Neural progenitor cell (in vitro differentiated cells): ENCODE measurements at regions not wholly inside any gene's neighbourhood (a gene's known extent, or its start where the extent isn't known, plus 50 kb on each side); places are given as distances from the start of the nearest gene placed in this dataset.

Source experiments
- DNase-seq: peaks from one replicate; pipeline ENCODE4 v3.0.0-alpha.2; 2016; ENCODE audit warnings: low spot score
- H2AFZ ChIP-seq: fragments of 200-600 bp; sonication (generic); replicated peaks from 2 replicates; pipeline ENCODE4 v1.6.1; 2016; ENCODE audit warnings: antibody characterized with exemption
- H3F3A ChIP-seq: fragments of 200-600 bp; sonication (generic); 2 replicates; pipeline ENCODE4 v1.6.1; 2016; ENCODE audit warnings: antibody characterized with exemption, low read depth
- H3K27ac ChIP-seq: fragments of 200-600 bp; sonication (generic); 2 replicates; pipeline ENCODE4 v1.5.1; 2016; ENCODE audit warnings: mild to moderate bottlenecking
- H3K27me3 ChIP-seq: fragments of 200-600 bp; sonication (generic); 2 replicates; pipeline ENCODE4 v1.6.1; 2016; ENCODE audit warnings: mild to moderate bottlenecking, moderate library complexity
- H3K36me3 ChIP-seq: fragments of 200-600 bp; sonication (generic); 2 replicates; pipeline ENCODE4 v1.5.1; 2016
- H3K4me1 ChIP-seq: fragments of 200-600 bp; sonication (generic); 2 replicates; pipeline ENCODE4 v1.6.1; 2016; ENCODE audit warnings: mixed run types
- H3K4me2 ChIP-seq: fragments of 200-600 bp; sonication (generic); 2 replicates; pipeline ENCODE4 v1.6.1; 2016
- H3K4me3 ChIP-seq: fragments of 200-600 bp; sonication (generic); 2 replicates; pipeline ENCODE4 v1.5.1; 2016
- H3K79me2 ChIP-seq: fragments of 200-600 bp; sonication (generic); 2 replicates; pipeline ENCODE4 v1.6.1; 2016; ENCODE audit warnings: low read depth
- H3K9ac ChIP-seq: fragments of 200-600 bp; sonication (generic); 2 replicates; pipeline ENCODE4 v1.6.1; 2016
- H3K9me3 ChIP-seq: fragments of 200-600 bp; sonication (generic); 2 replicates; pipeline ENCODE4 v1.5.1; 2016; ENCODE audit warnings: low read depth
- H4K20me1 ChIP-seq: fragments of 200-600 bp; sonication (generic); 2 replicates; pipeline ENCODE4 v1.6.1; 2016; ENCODE audit warnings: low read depth
- H3K27ac Mint-ChIP-seq: 3 replicates; pipeline ENCODE4 v1.8.0; 2021; ENCODE audit warnings: mixed read lengths
- H3K27me3 Mint-ChIP-seq: 2 replicates; pipeline ENCODE4 v1.8.0; 2022; ENCODE audit warnings: low read depth, mild to moderate bottlenecking, inconsistent platforms, moderate library complexity, mixed read lengths; ENCODE audit not compliant: insufficient read depth
- H3K36me3 Mint-ChIP-seq: 3 replicates; pipeline ENCODE4 v1.8.0; 2021; ENCODE audit warnings: mixed read lengths
- H3K4me1 Mint-ChIP-seq: 3 replicates; pipeline ENCODE4 v1.8.0; 2021; ENCODE audit warnings: mixed read lengths
- H3K4me3 Mint-ChIP-seq: 3 replicates; pipeline ENCODE4 v1.8.0; 2021; ENCODE audit warnings: mild to moderate bottlenecking, moderate library complexity, mixed read lengths
- H3K9me3 Mint-ChIP-seq: 3 replicates; pipeline ENCODE4 v1.8.0; 2020; ENCODE audit warnings: mixed read lengths
- EZH2 ChIP-seq: fragments of 200-600 bp; sonication (generic); IDR thresholded peaks from 2 replicates; pipeline ENCODE4 v1.6.1; 2017; ENCODE audit warnings: antibody characterized with exemption, mild to moderate bottlenecking, moderate library complexity
- EZH2phosphoT487 ChIP-seq: fragments of 200-600 bp; sonication (generic); IDR thresholded peaks from 2 replicates; pipeline ENCODE4 v1.6.1; 2017; ENCODE audit warnings: antibody characterized with exemption
- TF ChIP-seq, protein P1 (sequence below): fragments of 200-600 bp; sonication (generic); IDR thresholded peaks from 2 replicates; pipeline ENCODE4 v1.5.1; 2017; ENCODE audit warnings: antibody characterized with exemption, mild to moderate bottlenecking

- Histone ChIP-seq H3K36me3 (no peaks in the 10 kb centered on the region), H2AFZ (peak overlapping the region; percentile 47), H3K4me1 (peaks cover 15% of the 10 kb centered on the region), H3K9ac (no peak overlapping the region), H3F3A (no peaks in the 10 kb centered on the region), H3K79me2 (no peaks in the 10 kb centered on the region), H3K27me3 (no peaks in the 10 kb centered on the region), H3K4me2 (peak overlapping the region; percentile 45), H3K9me3 (no peaks in the 10 kb centered on the region), H3K27ac (no peak overlapping the region), H4K20me1 (no peaks in the 10 kb centered on the region), H3K4me3 (no peak overlapping the region)
- TF ChIP-seq, protein P1, sequence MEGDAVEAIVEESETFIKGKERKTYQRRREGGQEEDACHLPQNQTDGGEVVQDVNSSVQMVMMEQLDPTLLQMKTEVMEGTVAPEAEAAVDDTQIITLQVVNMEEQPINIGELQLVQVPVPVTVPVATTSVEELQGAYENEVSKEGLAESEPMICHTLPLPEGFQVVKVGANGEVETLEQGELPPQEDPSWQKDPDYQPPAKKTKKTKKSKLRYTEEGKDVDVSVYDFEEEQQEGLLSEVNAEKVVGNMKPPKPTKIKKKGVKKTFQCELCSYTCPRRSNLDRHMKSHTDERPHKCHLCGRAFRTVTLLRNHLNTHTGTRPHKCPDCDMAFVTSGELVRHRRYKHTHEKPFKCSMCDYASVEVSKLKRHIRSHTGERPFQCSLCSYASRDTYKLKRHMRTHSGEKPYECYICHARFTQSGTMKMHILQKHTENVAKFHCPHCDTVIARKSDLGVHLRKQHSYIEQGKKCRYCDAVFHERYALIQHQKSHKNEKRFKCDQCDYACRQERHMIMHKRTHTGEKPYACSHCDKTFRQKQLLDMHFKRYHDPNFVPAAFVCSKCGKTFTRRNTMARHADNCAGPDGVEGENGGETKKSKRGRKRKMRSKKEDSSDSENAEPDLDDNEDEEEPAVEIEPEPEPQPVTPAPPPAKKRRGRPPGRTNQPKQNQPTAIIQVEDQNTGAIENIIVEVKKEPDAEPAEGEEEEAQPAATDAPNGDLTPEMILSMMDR: no peak
- no peak for TF ChIP-seq EZH2
- TF ChIP-seq EZH2phosphoT487: no peak
- DNase-seq: no peak
- Mint-ChIP-seq H3K4me1 (peaks cover 18% of the 10 kb centered on the region), H3K9me3 (no peaks in the 10 kb centered on the region), H3K36me3 (no peaks in the 10 kb centered on the region), H3K27ac (no peak overlapping the region), H3K4me3 (no peak overlapping the region), H3K27me3 (no peaks in the 10 kb centered on the region)
Observed at GRCh38 chr3:27589795-27590194, 105.6 kb upstream of the SLC4A7 start.

DNA sequence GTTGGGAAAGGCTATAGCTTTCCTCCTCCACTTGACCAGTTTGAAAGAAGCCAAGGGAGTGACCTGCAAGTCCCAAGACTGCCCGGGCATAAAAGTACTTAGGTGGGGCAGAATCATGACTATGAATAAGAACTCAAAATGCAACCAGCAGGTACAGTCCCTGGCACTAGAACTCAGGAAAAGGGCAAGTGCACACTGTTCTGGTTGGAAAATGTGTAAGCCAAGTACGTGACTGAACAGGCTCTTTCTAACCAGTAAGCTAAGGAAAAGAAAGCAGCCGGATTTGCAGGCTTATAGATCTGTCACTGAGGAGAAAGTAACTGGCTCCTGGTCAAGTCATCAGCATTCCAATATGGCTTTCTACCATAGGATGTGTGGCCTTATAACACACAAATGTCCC, 101.2 kb upstream of the SLC4A7 start:
- no peaks in the 10 kb centered on the region for H3K36me3 Mint-ChIP-seq
- no peak for DNase-seq
- Histone ChIP-seq H3K27ac (no peak overlapping the region), H3K79me2 (no peaks in the 10 kb centered on the region), H3K36me3 (no peaks in the 10 kb centered on the region), H3K9ac (no peak overlapping the region), H3K4me1 (peaks cover 11% of the 10 kb centered on the region), H2AFZ (no peak overlapping the region), H4K20me1 (no peaks in the 10 kb centered on the region), H3K27me3 (no peaks in the 10 kb centered on the region), H3K9me3 (no peaks in the 10 kb centered on the region), H3F3A (no peaks in the 10 kb centered on the region), H3K4me2 (no peak overlapping the region), H3K4me3 (no peak overlapping the region)
- H3K4me3 Mint-ChIP-seq: no peak overlapping the region
- TF ChIP-seq EZH2phosphoT487 (no peak), EZH2 (no peak)
- TF ChIP-seq, protein P1: no peak
- no peaks in the 10 kb centered on the region for H3K27me3 Mint-ChIP-seq
- H3K27ac Mint-ChIP-seq: no peak overlapping the region
- peaks cover 7% of the 10 kb centered on the region for H3K4me1 Mint-ChIP-seq
- H3K9me3 Mint-ChIP-seq: peaks cover 3% of the 10 kb centered on the region

- H3K79me2 ChIP-seq: no peaks in the 10 kb centered on the region
- H3K27ac ChIP-seq: no peak overlapping the region
- no peaks in the 10 kb centered on the region for H3K27me3 ChIP-seq
- H3K9me3 ChIP-seq: no peaks in the 10 kb centered on the region
- Mint-ChIP-seq H3K36me3 (no peaks in the 10 kb centered on the region), H3K9me3 (peaks cover 3% of the 10 kb centered on the region), H3K4me3 (no peak overlapping the region), H3K27me3 (no peaks in the 10 kb centered on the region), H3K27ac (no peak overlapping the region), H3K4me1 (peaks cover 2% of the 10 kb centered on the region)
- no peak overlapping the region for H3K9ac ChIP-seq
- H3K4me2 ChIP-seq: no peak overlapping the region
- no peak for DNase-seq
- no peaks in the 10 kb centered on the region for H3F3A ChIP-seq
- no peak overlapping the region for H3K4me3 ChIP-seq
- TF ChIP-seq EZH2 (no peak), EZH2phosphoT487 (no peak)
- TF ChIP-seq, protein P1: no peak
- no peak overlapping the region for H2AFZ ChIP-seq
- no peaks in the 10 kb centered on the region for H3K36me3 ChIP-seq
- H3K4me1 ChIP-seq: peaks cover 6% of the 10 kb centered on the region
- H4K20me1 ChIP-seq: no peaks in the 10 kb centered on the region
Observed at GRCh38 chr3:27584874-27585273, 100.7 kb upstream of the SLC4A7 start.

GRCh38 chr3:27581852-27582251, 97.7 kb upstream of the SLC4A7 start:
- Histone ChIP-seq H3K4me3 (no peak overlapping the region), H3K4me1 (no peaks in the 10 kb centered on the region), H3K79me2 (no peaks in the 10 kb centered on the region), H3F3A (no peaks in the 10 kb centered on the region), H3K9me3 (no peaks in the 10 kb centered on the region), H3K27ac (no peak overlapping the region), H3K4me2 (no peak overlapping the region), H2AFZ (no peak overlapping the region), H3K36me3 (no peaks in the 10 kb centered on the region), H3K27me3 (no peaks in the 10 kb centered on the region), H4K20me1 (no peaks in the 10 kb centered on the region), H3K9ac (no peak overlapping the region)
- Mint-ChIP-seq H3K9me3 (peaks cover 3% of the 10 kb centered on the region), H3K36me3 (no peaks in the 10 kb centered on the region), H3K27me3 (no peaks in the 10 kb centered on the region), H3K27ac (peak overlapping the region; percentile 18), H3K4me3 (no peak overlapping the region), H3K4me1 (no peaks in the 10 kb centered on the region)
- TF ChIP-seq EZH2phosphoT487 (no peak), EZH2 (no peak)
- TF ChIP-seq, protein P1: no peak
- no peak for DNase-seq
